ENCODE measurements at regions not wholly inside any gene's neighbourhood (a gene's known extent, or its start where the extent isn't known, plus 50 kb on each side); places are given as distances from the start of the nearest gene placed in this dataset.

DNA sequence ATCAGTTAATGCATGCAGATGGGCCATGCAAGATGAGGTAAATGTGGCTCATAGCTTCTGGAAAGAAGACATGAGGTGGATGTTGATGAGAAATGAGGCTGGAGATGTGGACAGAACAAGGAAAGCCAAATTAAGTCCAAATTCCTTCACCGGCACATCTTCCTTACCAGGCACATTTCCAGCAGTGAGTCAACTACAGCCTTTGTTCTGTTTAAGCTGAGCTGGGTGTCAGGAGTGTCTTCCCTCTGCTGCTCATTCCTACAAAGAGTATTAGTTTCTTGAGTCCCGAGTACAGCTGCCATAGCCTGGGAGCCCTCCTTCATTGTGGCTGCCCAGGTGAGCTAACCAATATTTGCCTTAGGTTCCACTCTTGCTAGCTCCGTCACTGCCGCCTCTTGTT, 945.0 kb downstream of the SLC4A3 start:
- Mint-ChIP-seq H3K36me3 (no peaks in the 10 kb centered on the region), H3K4me3 (no peak overlapping the region), H3K27me3 (ENCODE audit: low read depth) (no peaks in the 10 kb centered on the region), H3K27ac (no peak overlapping the region), H3K4me1 (peaks cover 13% of the 10 kb centered on the region), H3K9me3 (peaks cover 11% of the 10 kb centered on the region; the same call in 1 of the 2 replicates)
- no peak for ATAC-seq
- ChIA-PET CTCF (no interaction called here), POLR2A (interaction anchor here (0.5 kb wide), 1 partner anchor 18 kb away, joined by 3 read pairs; no protein-coding TSS in a partner anchor)
- TF ChIP-seq EMX1 (CRISPR knock-in tag; IDR thresholded peaks at IDR 0.05), result no peak
- no peak for TF ChIP-seq FOXP1 (CRISPR knock-in tag; IDR thresholded peaks at IDR 0.05; ENCODE audit: borderline replicate concordance)
- TF ChIP-seq, protein P1, sequence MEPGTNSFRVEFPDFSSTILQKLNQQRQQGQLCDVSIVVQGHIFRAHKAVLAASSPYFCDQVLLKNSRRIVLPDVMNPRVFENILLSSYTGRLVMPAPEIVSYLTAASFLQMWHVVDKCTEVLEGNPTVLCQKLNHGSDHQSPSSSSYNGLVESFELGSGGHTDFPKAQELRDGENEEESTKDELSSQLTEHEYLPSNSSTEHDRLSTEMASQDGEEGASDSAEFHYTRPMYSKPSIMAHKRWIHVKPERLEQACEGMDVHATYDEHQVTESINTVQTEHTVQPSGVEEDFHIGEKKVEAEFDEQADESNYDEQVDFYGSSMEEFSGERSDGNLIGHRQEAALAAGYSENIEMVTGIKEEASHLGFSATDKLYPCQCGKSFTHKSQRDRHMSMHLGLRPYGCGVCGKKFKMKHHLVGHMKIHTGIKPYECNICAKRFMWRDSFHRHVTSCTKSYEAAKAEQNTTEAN (CRISPR knock-in tag; IDR thresholded peaks at IDR 0.05), result no peak
- no peak for TF ChIP-seq PRRX2 (CRISPR knock-in tag; IDR thresholded peaks at IDR 0.05)
- no peak for TF ChIP-seq MLX (CRISPR knock-in tag; IDR thresholded peaks at IDR 0.05)
- TF ChIP-seq ESRRA (CRISPR knock-in tag; IDR thresholded peaks at IDR 0.05; ENCODE audit: borderline replicate concordance), result no peak
- no peak for DNase-seq (ENCODE audit: low spot score)

- ChIA-PET POLR2A (no interaction called here), CTCF (no interaction called here)
- H3K27ac Mint-ChIP-seq, result no peak overlapping the region; the same call in 1 of the 2 replicates
- H3K4me3 Mint-ChIP-seq, result no peak overlapping the region
- H3K27me3 Mint-ChIP-seq (ENCODE audit: low read depth), result no peaks in the 10 kb centered on the region
- no peak for DNase-seq (ENCODE audit: low spot score)
- no peaks in the 10 kb centered on the region for H3K36me3 Mint-ChIP-seq
- no peak for ATAC-seq
- peaks cover 6% of the 10 kb centered on the region for H3K4me1 Mint-ChIP-seq
- peaks cover 14% of the 10 kb centered on the region; the same call in 1 of the 2 replicates for H3K9me3 Mint-ChIP-seq
- TF ChIP-seq, protein P2, sequence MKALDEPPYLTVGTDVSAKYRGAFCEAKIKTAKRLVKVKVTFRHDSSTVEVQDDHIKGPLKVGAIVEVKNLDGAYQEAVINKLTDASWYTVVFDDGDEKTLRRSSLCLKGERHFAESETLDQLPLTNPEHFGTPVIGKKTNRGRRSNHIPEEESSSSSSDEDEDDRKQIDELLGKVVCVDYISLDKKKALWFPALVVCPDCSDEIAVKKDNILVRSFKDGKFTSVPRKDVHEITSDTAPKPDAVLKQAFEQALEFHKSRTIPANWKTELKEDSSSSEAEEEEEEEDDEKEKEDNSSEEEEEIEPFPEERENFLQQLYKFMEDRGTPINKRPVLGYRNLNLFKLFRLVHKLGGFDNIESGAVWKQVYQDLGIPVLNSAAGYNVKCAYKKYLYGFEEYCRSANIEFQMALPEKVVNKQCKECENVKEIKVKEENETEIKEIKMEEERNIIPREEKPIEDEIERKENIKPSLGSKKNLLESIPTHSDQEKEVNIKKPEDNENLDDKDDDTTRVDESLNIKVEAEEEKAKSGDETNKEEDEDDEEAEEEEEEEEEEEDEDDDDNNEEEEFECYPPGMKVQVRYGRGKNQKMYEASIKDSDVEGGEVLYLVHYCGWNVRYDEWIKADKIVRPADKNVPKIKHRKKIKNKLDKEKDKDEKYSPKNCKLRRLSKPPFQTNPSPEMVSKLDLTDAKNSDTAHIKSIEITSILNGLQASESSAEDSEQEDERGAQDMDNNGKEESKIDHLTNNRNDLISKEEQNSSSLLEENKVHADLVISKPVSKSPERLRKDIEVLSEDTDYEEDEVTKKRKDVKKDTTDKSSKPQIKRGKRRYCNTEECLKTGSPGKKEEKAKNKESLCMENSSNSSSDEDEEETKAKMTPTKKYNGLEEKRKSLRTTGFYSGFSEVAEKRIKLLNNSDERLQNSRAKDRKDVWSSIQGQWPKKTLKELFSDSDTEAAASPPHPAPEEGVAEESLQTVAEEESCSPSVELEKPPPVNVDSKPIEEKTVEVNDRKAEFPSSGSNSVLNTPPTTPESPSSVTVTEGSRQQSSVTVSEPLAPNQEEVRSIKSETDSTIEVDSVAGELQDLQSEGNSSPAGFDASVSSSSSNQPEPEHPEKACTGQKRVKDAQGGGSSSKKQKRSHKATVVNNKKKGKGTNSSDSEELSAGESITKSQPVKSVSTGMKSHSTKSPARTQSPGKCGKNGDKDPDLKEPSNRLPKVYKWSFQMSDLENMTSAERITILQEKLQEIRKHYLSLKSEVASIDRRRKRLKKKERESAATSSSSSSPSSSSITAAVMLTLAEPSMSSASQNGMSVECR (CRISPR knock-in tag; IDR thresholded peaks at IDR 0.05; ENCODE audit: borderline replicate concordance), result no peak
- TF ChIP-seq FOXK1 (CRISPR knock-in tag; IDR thresholded peaks at IDR 0.05), result no peak
- TF ChIP-seq, protein P3, sequence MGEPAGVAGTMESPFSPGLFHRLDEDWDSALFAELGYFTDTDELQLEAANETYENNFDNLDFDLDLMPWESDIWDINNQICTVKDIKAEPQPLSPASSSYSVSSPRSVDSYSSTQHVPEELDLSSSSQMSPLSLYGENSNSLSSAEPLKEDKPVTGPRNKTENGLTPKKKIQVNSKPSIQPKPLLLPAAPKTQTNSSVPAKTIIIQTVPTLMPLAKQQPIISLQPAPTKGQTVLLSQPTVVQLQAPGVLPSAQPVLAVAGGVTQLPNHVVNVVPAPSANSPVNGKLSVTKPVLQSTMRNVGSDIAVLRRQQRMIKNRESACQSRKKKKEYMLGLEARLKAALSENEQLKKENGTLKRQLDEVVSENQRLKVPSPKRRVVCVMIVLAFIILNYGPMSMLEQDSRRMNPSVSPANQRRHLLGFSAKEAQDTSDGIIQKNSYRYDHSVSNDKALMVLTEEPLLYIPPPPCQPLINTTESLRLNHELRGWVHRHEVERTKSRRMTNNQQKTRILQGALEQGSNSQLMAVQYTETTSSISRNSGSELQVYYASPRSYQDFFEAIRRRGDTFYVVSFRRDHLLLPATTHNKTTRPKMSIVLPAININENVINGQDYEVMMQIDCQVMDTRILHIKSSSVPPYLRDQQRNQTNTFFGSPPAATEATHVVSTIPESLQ (CRISPR knock-in tag; IDR thresholded peaks at IDR 0.05), result no peak
- TF ChIP-seq MYBL2 (CRISPR knock-in tag; IDR thresholded peaks at IDR 0.05), result no peak
- TF ChIP-seq JUN (CRISPR knock-in tag; IDR thresholded peaks at IDR 0.05), result no peak
- TF ChIP-seq ESRRA (CRISPR knock-in tag; IDR thresholded peaks at IDR 0.05; ENCODE audit: borderline replicate concordance), result no peak
- TF ChIP-seq MXD4 (CRISPR knock-in tag; IDR thresholded peaks at IDR 0.05; ENCODE audit: borderline replicate concordance), result no peak
- TF ChIP-seq, protein P1 (CRISPR knock-in tag; IDR thresholded peaks at IDR 0.05), result no peak
- TF ChIP-seq HMGA2 (CRISPR knock-in tag; IDR thresholded peaks at IDR 0.05), result no peak
- no peak for TF ChIP-seq NR2C2 (CRISPR knock-in tag; IDR thresholded peaks at IDR 0.05)
- no peak for TF ChIP-seq PRRX2 (CRISPR knock-in tag; IDR thresholded peaks at IDR 0.05)
- TF ChIP-seq ZNF396 (CRISPR knock-in tag; IDR thresholded peaks at IDR 0.05; ENCODE audit: borderline replicate concordance), result no peak
- TF ChIP-seq, protein P4, sequence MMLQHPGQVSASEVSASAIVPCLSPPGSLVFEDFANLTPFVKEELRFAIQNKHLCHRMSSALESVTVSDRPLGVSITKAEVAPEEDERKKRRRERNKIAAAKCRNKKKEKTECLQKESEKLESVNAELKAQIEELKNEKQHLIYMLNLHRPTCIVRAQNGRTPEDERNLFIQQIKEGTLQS (CRISPR knock-in tag; conservative IDR thresholded peaks at IDR 0.05), result no peak
These were observed 946.6 kb downstream of the SLC4A3 start for GRCh38 chr2:220574038-220574437.

Measured in WTC11 (cell line).